PC-9 (cell line): ENCODE measurements at regions not wholly inside any gene's neighbourhood (a gene's known extent, or its start where the extent isn't known, plus 50 kb on each side); places are given as distances from the start of the nearest gene placed in this dataset.

Experiments used
- BruUV-seq: library from RNA; stranded (reverse); fragments of 400-500 nt; replicated peaks from 2 replicates; lab custom pipeline; 2021; lab: Mats Ljungman, UMichigan
- CTCF ChIA-PET: fragments of 300-600 bp; sonication (Branson Sonifier 250); formaldehyde crosslinking; loops from one replicate; lab custom pipeline; 2022; ENCODE audit warnings: antibody characterized with exemption; lab: Charles Lee
- POLR2A ChIA-PET: fragments of 300-600 bp; sonication (Branson Sonifier 250); formaldehyde crosslinking; loops from one replicate; lab custom pipeline; 2022; ENCODE audit warnings: antibody characterized with exemption; ENCODE audit not compliant: unreplicated experiment; lab: Charles Lee
- DNase-seq, 2 experiments: peaks; one replicate each; pipeline versions ENCODE4 v3.0.0 to v3.0.0-alpha.2; 2015 to 2022; ENCODE audit warnings: mixed read lengths in 1 of 2
- H2AFZ ChIP-seq: fragments of 200-600 bp; sonication (generic); 2 replicates; pipeline ENCODE4 v1.8.1; 2017; ENCODE audit warnings: antibody characterized with exemption
- H3F3A ChIP-seq: fragments of 200-600 bp; sonication (generic); 2 replicates; pipeline ENCODE4 v1.8.1; 2017; ENCODE audit warnings: antibody characterized with exemption, mild to moderate bottlenecking, low read depth; ENCODE audit not compliant: insufficient read depth
- H3K27ac ChIP-seq: fragments of 200-600 bp; sonication (generic); 2 replicates; pipeline ENCODE4 v1.6.1; 2016; ENCODE audit warnings: mixed run types
- H3K27me3 ChIP-seq: fragments of 200-600 bp; sonication (generic); 2 replicates; pipeline ENCODE4 v1.6.1; 2016; ENCODE audit warnings: low read depth, mixed run types; ENCODE audit not compliant: insufficient read depth
- H3K36me3 ChIP-seq: fragments of 200-600 bp; sonication (generic); 2 replicates; pipeline ENCODE4 v1.6.1; 2016; ENCODE audit warnings: low read depth, mixed run types
- H3K4me1 ChIP-seq: fragments of 200-600 bp; sonication (generic); replicated peaks from 2 replicates; pipeline ENCODE4 v1.6.1; 2016; ENCODE audit warnings: mixed run types; ENCODE audit not compliant: insufficient read depth
- H3K4me2 ChIP-seq: fragments of 200-600 bp; sonication (generic); 2 replicates; pipeline ENCODE4 v1.6.1; 2017; ENCODE audit warnings: mixed run types
- H3K4me3 ChIP-seq: fragments of 200-600 bp; sonication (generic); 2 replicates; pipeline ENCODE4 v1.6.1; 2016; ENCODE audit warnings: mixed run types
- H3K79me2 ChIP-seq: fragments of 200-600 bp; sonication (generic); 2 replicates; pipeline ENCODE4 v1.6.1; 2017; ENCODE audit warnings: low read depth, mixed run types
- H3K9me2 ChIP-seq: fragments of 200-600 bp; sonication (generic); 2 replicates; pipeline ENCODE4 v1.8.1; 2017; ENCODE audit warnings: mild to moderate bottlenecking; ENCODE audit not compliant: insufficient read depth
- H3K9me3 ChIP-seq: fragments of 200-600 bp; sonication (generic); 2 replicates; pipeline ENCODE4 v1.8.1; 2016; ENCODE audit warnings: low read depth; ENCODE audit not compliant: insufficient read depth
- H4K20me1 ChIP-seq: fragments of 200-600 bp; sonication (generic); 2 replicates; pipeline ENCODE4 v1.8.1; 2017; ENCODE audit not compliant: insufficient read depth
- EZH2 ChIP-seq: fragments of 200-600 bp; sonication (generic); IDR thresholded peaks from 2 replicates; pipeline ENCODE4 v1.8.0; 2017; ENCODE audit warnings: antibody characterized with exemption, low read depth
- intact Hi-C: fragments of 100-400 bp; cut with micrococcal nuclease; formaldehyde crosslinking; loops from one replicate; pipeline ENCODE4 v1.10.0; 2022; ENCODE audit not compliant: unreplicated experiment
- TF ChIP-seq, protein P1 (sequence below): fragments of 200-600 bp; sonication (generic); conservative IDR thresholded peaks from 2 replicates; pipeline ENCODE4 v1.6.1; 2017; ENCODE audit warnings: mixed run types, antibody characterized with exemption, mild to moderate bottlenecking, moderate library complexity

DNA sequence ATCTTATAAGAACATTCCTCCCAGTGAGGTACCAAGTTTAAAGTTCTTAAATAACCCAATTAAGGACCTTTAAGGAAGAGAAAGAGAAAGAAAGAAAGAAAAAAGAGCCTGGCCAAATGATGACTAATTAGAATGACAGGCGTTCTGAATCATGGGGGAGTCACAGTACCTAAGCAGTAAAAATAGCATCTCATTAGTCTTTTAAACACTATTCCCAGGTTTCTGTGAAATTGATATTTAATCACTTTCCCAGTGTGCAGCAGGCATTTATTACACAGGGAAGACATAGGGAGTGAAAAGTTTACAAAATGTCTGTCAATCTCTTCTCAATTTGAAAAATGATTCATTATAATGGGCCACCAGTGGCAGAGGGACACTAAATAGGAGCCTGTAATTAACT, 251.4 kb upstream of the MANEA start:
- no peak overlapping the region for H2AFZ ChIP-seq
- H3F3A ChIP-seq: no peaks in the 10 kb centered on the region
- H3K4me2 ChIP-seq: no peak overlapping the region
- no peaks in the 10 kb centered on the region for H3K9me2 ChIP-seq
- CTCF ChIA-PET: no interaction called here
- H3K27ac ChIP-seq: no peak overlapping the region
- intact Hi-C loops: no loop called here
- no peak overlapping the region for H3K4me3 ChIP-seq
- POLR2A ChIA-PET: no interaction called here
- no peaks in the 10 kb centered on the region for H3K27me3 ChIP-seq
- H4K20me1 ChIP-seq: no peaks in the 10 kb centered on the region
- H3K79me2 ChIP-seq: no peaks in the 10 kb centered on the region
- no peaks in the 10 kb centered on the region for H3K4me1 ChIP-seq
- no peaks in the 10 kb centered on the region for H3K36me3 ChIP-seq
- H3K9me3 ChIP-seq: no peaks in the 10 kb centered on the region
- BruUV-seq: no TSS peak
- no peak for DNase-seq
- no peak for TF ChIP-seq EZH2
- TF ChIP-seq, protein P1, sequence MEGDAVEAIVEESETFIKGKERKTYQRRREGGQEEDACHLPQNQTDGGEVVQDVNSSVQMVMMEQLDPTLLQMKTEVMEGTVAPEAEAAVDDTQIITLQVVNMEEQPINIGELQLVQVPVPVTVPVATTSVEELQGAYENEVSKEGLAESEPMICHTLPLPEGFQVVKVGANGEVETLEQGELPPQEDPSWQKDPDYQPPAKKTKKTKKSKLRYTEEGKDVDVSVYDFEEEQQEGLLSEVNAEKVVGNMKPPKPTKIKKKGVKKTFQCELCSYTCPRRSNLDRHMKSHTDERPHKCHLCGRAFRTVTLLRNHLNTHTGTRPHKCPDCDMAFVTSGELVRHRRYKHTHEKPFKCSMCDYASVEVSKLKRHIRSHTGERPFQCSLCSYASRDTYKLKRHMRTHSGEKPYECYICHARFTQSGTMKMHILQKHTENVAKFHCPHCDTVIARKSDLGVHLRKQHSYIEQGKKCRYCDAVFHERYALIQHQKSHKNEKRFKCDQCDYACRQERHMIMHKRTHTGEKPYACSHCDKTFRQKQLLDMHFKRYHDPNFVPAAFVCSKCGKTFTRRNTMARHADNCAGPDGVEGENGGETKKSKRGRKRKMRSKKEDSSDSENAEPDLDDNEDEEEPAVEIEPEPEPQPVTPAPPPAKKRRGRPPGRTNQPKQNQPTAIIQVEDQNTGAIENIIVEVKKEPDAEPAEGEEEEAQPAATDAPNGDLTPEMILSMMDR: no peak

DNA sequence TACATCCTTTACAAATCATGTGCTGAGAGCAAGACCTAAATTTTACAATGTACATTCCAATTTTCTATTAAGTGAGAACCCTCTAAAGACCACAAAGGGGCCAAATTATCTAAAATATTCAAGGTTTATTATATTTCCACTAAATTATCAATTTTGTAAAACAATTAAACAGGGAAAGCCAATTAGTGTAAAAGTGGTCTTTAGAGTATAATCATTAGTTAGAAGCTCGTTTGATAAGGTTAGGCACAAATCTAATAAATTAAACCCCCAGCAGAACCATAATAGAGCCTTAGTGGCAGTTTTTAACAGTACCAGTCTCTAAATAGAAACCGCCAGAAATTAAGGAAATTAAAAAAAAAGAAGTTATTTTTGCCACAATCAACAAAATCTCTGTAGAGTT, 249.1 kb upstream of the MANEA start:
- ChIA-PET POLR2A (interaction anchor here (0.6 kb wide), 1 partner anchor 249 kb away, joined by 3 read pairs; the partner anchor contains the start of gene MANEA), CTCF (no interaction called here)
- Histone ChIP-seq H3K4me2 (no peak overlapping the region), H3K4me1 (no peaks in the 10 kb centered on the region), H3K9me3 (no peaks in the 10 kb centered on the region), H4K20me1 (no peaks in the 10 kb centered on the region), H3F3A (no peaks in the 10 kb centered on the region), H3K9me2 (no peaks in the 10 kb centered on the region), H3K4me3 (no peak overlapping the region), H3K79me2 (no peaks in the 10 kb centered on the region), H2AFZ (no peak overlapping the region), H3K27ac (no peak overlapping the region), H3K36me3 (no peaks in the 10 kb centered on the region), H3K27me3 (no peaks in the 10 kb centered on the region)
- no peak for DNase-seq
- BruUV-seq: no TSS peak
- intact Hi-C loops: no loop called here
- TF ChIP-seq, protein P1: no peak
- no peak for TF ChIP-seq EZH2

DNA sequence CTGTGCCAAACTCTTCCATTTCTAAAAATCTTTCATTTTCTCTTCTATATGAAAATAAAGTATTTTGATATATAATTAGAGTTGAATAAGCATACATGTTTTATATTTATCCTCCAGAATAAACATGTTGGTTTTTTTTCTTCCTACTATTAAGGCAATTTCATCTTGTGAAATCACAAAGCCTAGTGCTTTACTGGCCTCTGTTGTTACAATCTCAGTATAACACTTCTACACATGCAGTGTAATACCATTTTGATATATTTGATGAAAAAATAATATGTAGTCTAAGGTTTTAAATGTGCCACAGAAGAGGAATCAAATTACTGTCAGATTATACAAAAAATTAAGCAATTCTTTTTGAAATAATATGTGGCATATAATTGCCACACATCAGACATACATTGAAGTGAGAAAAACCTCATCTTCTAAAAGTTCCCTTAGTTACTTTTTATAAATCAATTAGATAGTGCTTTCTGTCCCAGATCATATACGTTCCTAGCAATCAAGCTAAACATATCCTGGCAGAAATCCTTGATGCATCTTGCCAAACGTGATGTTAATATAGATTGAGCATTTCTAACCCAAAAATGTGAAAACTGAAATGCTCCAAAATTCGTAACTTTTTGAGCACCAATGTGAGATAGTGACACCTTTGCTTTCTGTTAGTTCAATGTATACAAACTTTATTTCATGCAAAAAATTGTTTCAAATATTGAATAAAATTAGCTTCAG, 225.1 kb upstream of the MANEA start:
- TF ChIP-seq EZH2: no peak
- TF ChIP-seq, protein P1: 0 out of 2 replicates have a peak, but pooled peaks have one; percentile 30
- no peak overlapping the region for H3K4me2 ChIP-seq
- no peak overlapping the region for H3K4me3 ChIP-seq
- H3K9me3 ChIP-seq: no peaks in the 10 kb centered on the region
- ChIA-PET CTCF (no interaction called here), POLR2A (no interaction called here)
- BruUV-seq: no TSS peak
- H3K36me3 ChIP-seq: no peaks in the 10 kb centered on the region
- no peak overlapping the region for H3K27ac ChIP-seq
- H3F3A ChIP-seq: no peaks in the 10 kb centered on the region
- H2AFZ ChIP-seq: no peak overlapping the region
- no peaks in the 10 kb centered on the region for H3K27me3 ChIP-seq
- no peak for DNase-seq
- no peaks in the 10 kb centered on the region for H3K79me2 ChIP-seq
- H3K4me1 ChIP-seq: no peaks in the 10 kb centered on the region
- H4K20me1 ChIP-seq: no peaks in the 10 kb centered on the region
- intact Hi-C loops: loop anchor here (10.0 kb wide), 1 partner anchor 147 kb away; no protein-coding TSS in a partner anchor
- H3K9me2 ChIP-seq: no peaks in the 10 kb centered on the region
